HepG2 (cell line): ENCODE measurements at regions not wholly inside any gene's neighbourhood (a gene's known extent, or its start where the extent isn't known, plus 50 kb on each side); places are given as distances from the start of the nearest gene placed in this dataset.

Experiments used
- ARID4A ChIP-seq: sonication (generic); formaldehyde crosslinking; IDR thresholded peaks from 2 replicates; pipeline ENCODE4 v1.5.0; 2020; ENCODE audit warnings: mild to moderate bottlenecking, missing genetic modification reagents, borderline replicate concordance
- CCAR2 ChIP-seq: fragments of 200-400 bp; formaldehyde crosslinking; optimal IDR thresholded peaks from 2 replicates; pipeline ENCODE3; 2018; ENCODE audit warnings: low read depth, mild to moderate bottlenecking, low read length, moderate library complexity
- CTCF ChIP-seq: sonication (generic); formaldehyde crosslinking; IDR thresholded peaks from 2 replicates; pipeline ENCODE4 v1.5.0; 2020; ENCODE audit warnings: mild to moderate bottlenecking, missing genetic modification reagents, moderate library complexity
- EP300 ChIP-seq, 3 experiments: sonication (generic) in 1 of 3; formaldehyde crosslinking in 1 of 3; IDR thresholded peaks; 2 replicates each; pipeline versions ENCODE4 v1.5.1 to v1.6.1; 2011 to 2020; ENCODE audit warnings: low read depth in 2 of 3, low read length in 2 of 3, borderline replicate concordance in 1 of 3, improper control_type of control experiment in 1 of 3, mild to moderate bottlenecking in 1 of 3, missing genetic modification reagents in 1 of 3, moderate library complexity in 1 of 3
- FOXO4 ChIP-seq: sonication (generic); formaldehyde crosslinking; conservative IDR thresholded peaks from 2 replicates; pipeline ENCODE4 v1.8.1; 2023; ENCODE audit warnings: missing genetic modification reagents
- FOXP4 ChIP-seq: sonication (generic); formaldehyde crosslinking; IDR thresholded peaks from 2 replicates; pipeline ENCODE4 v1.4.0; 2020; ENCODE audit warnings: missing genetic modification reagents
- HIVEP1 ChIP-seq: sonication (generic); formaldehyde crosslinking; IDR thresholded peaks from 2 replicates; pipeline ENCODE4 v1.4.0; 2020; ENCODE audit warnings: mild to moderate bottlenecking, missing genetic modification reagents
- JUND ChIP-seq: sonication (generic); formaldehyde crosslinking; IDR thresholded peaks from 2 replicates; pipeline ENCODE4 v1.8.0; 2022; ENCODE audit warnings: mild to moderate bottlenecking, missing genetic modification reagents
- KMT2B ChIP-seq: IDR thresholded peaks from 2 replicates; pipeline ENCODE4 v1.6.1; 2016; ENCODE audit warnings: missing genetic modification reagents, missing compliant biosample characterization
- PRDM15 ChIP-seq: sonication (generic); formaldehyde crosslinking; IDR thresholded peaks from 2 replicates; pipeline ENCODE4 v1.4.0; 2020; ENCODE audit warnings: missing genetic modification reagents
- RAD21 ChIP-seq: fragments of 450-650 bp; formaldehyde crosslinking; IDR thresholded peaks from 2 replicates; pipeline ENCODE4 v1.5.0; 2020; ENCODE audit warnings: mild to moderate bottlenecking
- REST ChIP-seq, 2 experiments: IDR thresholded peaks; 2 replicates each; pipeline ENCODE4 v1.6.1; 2011 to 2012; ENCODE audit warnings: low read length in 2 of 2, borderline replicate concordance in 1 of 2, low read depth in 1 of 2, mild to moderate bottlenecking in 1 of 2, moderate library complexity in 1 of 2
- ZNF317 ChIP-seq: sonication (generic); formaldehyde crosslinking; IDR thresholded peaks from 2 replicates; pipeline ENCODE4 v1.5.0; 2020; ENCODE audit warnings: mild to moderate bottlenecking, missing genetic modification reagents
- ZNF570 ChIP-seq: sonication (generic); formaldehyde crosslinking; IDR thresholded peaks from 2 replicates; pipeline ENCODE4 v1.4.0; 2020; ENCODE audit warnings: mild to moderate bottlenecking, missing genetic modification reagents, borderline replicate concordance

- no peak for TF ChIP-seq ARID4A
- TF ChIP-seq REST (IDR thresholded peaks at IDR 0.05; ENCODE audit: borderline replicate concordance in 1 of 2, low read depth in 1 of 2, low read length in 2 of 2): no peak
- TF ChIP-seq HIVEP1: no peak
- no peak for TF ChIP-seq ZNF570 (CRISPR knock-in tag)
- no peak for TF ChIP-seq KMT2B (CRISPR knock-in tag)
- no peak for TF ChIP-seq CCAR2
- TF ChIP-seq EP300 (IDR thresholded peaks at IDR 0.05; ENCODE audit: low read depth in 2 of 2, low read length in 2 of 2): no peak
- TF ChIP-seq EP300 (CRISPR knock-in tag; IDR thresholded peaks at IDR 0.05; ENCODE audit: borderline replicate concordance): no peak
- no peak for TF ChIP-seq CTCF (CRISPR knock-in tag)
- TF ChIP-seq FOXO4 (CRISPR knock-in tag): no peak
- TF ChIP-seq JUND (CRISPR knock-in tag): no peak
- no peak for TF ChIP-seq ZNF317 (CRISPR knock-in tag)
- no peak for TF ChIP-seq RAD21 (CRISPR knock-in tag)
- no peak for TF ChIP-seq PRDM15 (CRISPR knock-in tag)
- TF ChIP-seq FOXP4: no peak
Measured at GRCh38 chr1:187619175-187619574, 790.4 kb downstream of the PLA2G4A start.
